GM12878 (cell line): ENCODE measurements at regions not wholly inside any gene's neighbourhood (a gene's known extent, or its start where the extent isn't known, plus 50 kb on each side); places are given as distances from the start of the nearest gene placed in this dataset.

Source experiments
- ATAC-seq: fragments of 200-7000 bp; cut with Tn5 transposase; 3 replicates; pipeline ENCODE4 v1.9.1; 2020; ENCODE audit warnings: mild to moderate bottlenecking, moderate library complexity
- BruUV-seq: library from RNA; stranded (reverse); fragments of 400-500 nt; replicated peaks from 2 replicates; lab custom pipeline; 2021; lab: Mats Ljungman, UMichigan
- CTCF ChIA-PET: fragments of 300-600 bp; sonication (Branson Sonifier 250); formaldehyde crosslinking; extraction: SDS; loops from one replicate; lab custom pipeline; 2021; ENCODE audit warnings: inconsistent platforms; lab: Yijun Ruan, JAX
- POLR2A ChIA-PET: fragments of 350-600 bp; formaldehyde crosslinking; extraction: SDS; loops from one replicate; lab custom pipeline; 2021; ENCODE audit warnings: inconsistent platforms; lab: Charles Lee
- RAD21 ChIA-PET: fragments of 300-600 bp; sonication (Branson Sonifier 250); formaldehyde crosslinking; loops from one replicate; lab custom pipeline; 2023; ENCODE audit warnings: antibody characterized with exemption; ENCODE audit not compliant: unreplicated experiment; lab: Charles Lee
- SMC1A ChIA-PET: fragments of 300-600 bp; sonication (Branson Sonifier 250); formaldehyde crosslinking; loops from one replicate; lab custom pipeline; 2023; ENCODE audit not compliant: unreplicated experiment, uncharacterized antibody; lab: Charles Lee
- DNase-seq: peaks from one replicate; pipeline ENCODE4 v3.0.0-alpha.2; 2011; ENCODE audit warnings: low read depth, low spot score
- FAIRE-seq: peaks from 3 replicates; lab custom pipeline; 2011; peaks lifted over from hg19 to GRCh38; lab: Jason Lieb, UNC
- H2AFZ ChIP-seq: 2 replicates; pipeline ENCODE4 v1.6.0; 2011; ENCODE audit warnings: low read depth, low read length, control low read depth; ENCODE audit not compliant: control insufficient read depth
- H3K27ac ChIP-seq: 2 replicates; pipeline ENCODE4 v1.5.1; 2011; ENCODE audit warnings: control low read depth; ENCODE audit not compliant: control insufficient read depth, insufficient read depth
- H3K27me3 ChIP-seq, 2 experiments: replicated peaks in 1 of 2; 2 replicates each; pipeline versions ENCODE4 v1.6.0 to v1.6.1; 2011; ENCODE audit warnings: low read length in 1 of 2; ENCODE audit not compliant: control insufficient read depth in 2 of 2, insufficient read depth in 2 of 2
- H3K36me3 ChIP-seq, 2 experiments: 2 replicates each; pipeline ENCODE4 v1.5.1; 2011; ENCODE audit warnings: low read length in 1 of 2; ENCODE audit not compliant: control insufficient read depth in 2 of 2, insufficient read depth in 2 of 2
- H3K4me1 ChIP-seq: 2 replicates; pipeline ENCODE4 v1.6.1; 2011; ENCODE audit warnings: mild to moderate bottlenecking, low read length, moderate library complexity, mixed read lengths; ENCODE audit not compliant: control insufficient read depth, insufficient read depth
- H3K4me2 ChIP-seq: 2 replicates; pipeline ENCODE4 v1.6.0; 2011; ENCODE audit warnings: control low read depth; ENCODE audit not compliant: control insufficient read depth, insufficient read depth
- H3K4me3 ChIP-seq: fragments of 200-600 bp; sonication (generic); 2 replicates; pipeline ENCODE4 v1.5.1; 2016
- H3K79me2 ChIP-seq: 2 replicates; pipeline ENCODE4 v1.6.0; 2011; ENCODE audit warnings: low read length; ENCODE audit not compliant: control insufficient read depth, insufficient read depth
- H3K9ac ChIP-seq: 2 replicates; pipeline ENCODE4 v1.8.0; 2011; ENCODE audit warnings: low read length, control low read depth, mixed read lengths; ENCODE audit not compliant: control insufficient read depth, insufficient read depth
- H3K9me3 ChIP-seq: replicated peaks from 3 replicates; pipeline ENCODE4 v1.5.1; 2011; ENCODE audit warnings: mild to moderate bottlenecking, low read length; ENCODE audit not compliant: control insufficient read depth, insufficient read depth
- H4K20me1 ChIP-seq: 2 replicates; pipeline ENCODE4 v1.6.0; 2011; ENCODE audit not compliant: control insufficient read depth, insufficient read depth
- CHD1 ChIP-seq: IDR thresholded peaks from 2 replicates; pipeline ENCODE4 v1.6.1; 2012; ENCODE audit warnings: low read depth, low read length, improper control_type of control experiment
- FOS ChIP-seq: IDR thresholded peaks from 3 replicates; pipeline ENCODE4 v1.6.1; 2011; ENCODE audit warnings: borderline replicate concordance; ENCODE audit not compliant: insufficient read length; ENCODE audit errors: extremely low read depth
- HDGF ChIP-seq: fragments of 450-650 bp; IDR thresholded peaks from 2 replicates; pipeline ENCODE4 v1.6.1; 2016; ENCODE audit warnings: antibody characterized with exemption
- KAT2A ChIP-seq: conservative IDR thresholded peaks from 2 replicates; pipeline ENCODE4 v1.6.1; 2011; ENCODE audit warnings: low read depth, low read length; ENCODE audit not compliant: control insufficient read depth
- KLF5 ChIP-seq: fragments of 450-650 bp; IDR thresholded peaks from 2 replicates; pipeline ENCODE4 v1.6.1; 2014; ENCODE audit warnings: mild to moderate bottlenecking; ENCODE audit not compliant: partially characterized antibody
- MYB ChIP-seq: fragments of 150-350 bp; IDR thresholded peaks from 2 replicates; pipeline ENCODE4 v1.6.1; 2014; ENCODE audit warnings: mild to moderate bottlenecking, low read depth, low read length, borderline replicate concordance
- NBN ChIP-seq: fragments of 450-650 bp; IDR thresholded peaks from 2 replicates; pipeline ENCODE4 v1.6.1; 2016
- NKRF ChIP-seq: fragments of 450-650 bp; conservative IDR thresholded peaks from 2 replicates; pipeline ENCODE4 v1.6.1; 2017; ENCODE audit warnings: mild to moderate bottlenecking, moderate library complexity
- RBBP5 ChIP-seq: fragments of 200-600 bp; sonication (generic); conservative IDR thresholded peaks from 2 replicates; pipeline ENCODE4 v1.6.1; 2016
- WGBS: methylation state at CpG from one replicate; pipeline ENCODE4 v1.1.6; 2016; ENCODE audit warnings: low lambda C conversion rate; ENCODE audit not compliant: insufficient replicate concordance, insufficient coverage; ENCODE audit errors: missing lambda C conversion rate; 5-methylcytosine and 5-hydroxymethylcytosine counted together
- in situ Hi-C: fragments of 300-500 bp; cut with MboI; formaldehyde crosslinking; loops from 9 replicates; pipeline ENCODE4 v1.14.3; 2018; ENCODE audit warnings: mixed read lengths
- intact Hi-C: fragments of 100-400 bp; cut with micrococcal nuclease; formaldehyde crosslinking; loops from one replicate; pipeline ENCODE4 v1.14.2; 2022; ENCODE audit not compliant: unreplicated experiment
- TF ChIP-seq, protein P1 (sequence below): fragments of 450-650 bp; IDR thresholded peaks from 2 replicates; pipeline ENCODE4 v1.6.1; 2017; ENCODE audit warnings: mild to moderate bottlenecking
- TF ChIP-seq, protein P2 (sequence below): fragments of 450-650 bp; IDR thresholded peaks from 2 replicates; pipeline ENCODE4 v1.6.1; 2017; ENCODE audit warnings: mild to moderate bottlenecking, moderate library complexity
- TF ChIP-seq, protein P3 (sequence below): fragments of 450-650 bp; formaldehyde crosslinking; IDR thresholded peaks from 2 replicates; pipeline ENCODE4 v1.4.0; 2022; ENCODE audit warnings: mild to moderate bottlenecking, moderate library complexity

DNA sequence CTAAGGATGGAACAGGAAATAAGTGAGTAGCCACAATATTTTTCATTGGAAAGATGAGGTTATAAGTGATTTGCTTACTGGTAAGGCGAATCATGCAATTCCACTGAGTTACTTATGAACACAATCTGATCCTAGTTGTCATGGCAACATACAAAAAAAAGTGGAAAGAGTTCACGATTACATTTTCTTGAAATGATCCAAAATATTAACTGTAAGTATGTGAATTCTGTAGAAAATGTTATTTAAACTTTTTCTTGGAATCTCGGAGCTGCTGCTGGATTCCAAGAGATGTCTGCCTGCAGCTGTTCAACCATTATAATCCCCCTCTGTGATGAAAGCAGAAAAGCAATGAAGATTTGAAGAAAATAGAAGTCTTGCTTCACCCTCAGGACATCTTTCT lies 120.5 kb downstream of the KBTBD8 start (continued):
- TF ChIP-seq HDGF = no peak

- peaks cover 2% of the 10 kb centered on the region; the same call in 1 of the 3 replicates for H3K9me3 ChIP-seq
- H3K36me3 ChIP-seq = no peaks in the 10 kb centered on the region
- H3K4me1 ChIP-seq = no peaks in the 10 kb centered on the region
- no peaks in the 10 kb centered on the region for H3K79me2 ChIP-seq
- intact Hi-C loops (no loop called here), in situ Hi-C loops (no loop called here)
- no peak overlapping the region for H3K4me2 ChIP-seq
- FAIRE-seq (no peak), DNase-seq (no peak), ATAC-seq (no peak)
- ChIA-PET RAD21 (interaction anchor here (0.6 to 1.4 kb wide), 2 partner anchors 10 to 1181 kb away, joined by 3 read pairs; no protein-coding TSS in a partner anchor), SMC1A (interaction anchor here (0.5 kb wide), 1 partner anchor 318 kb away, joined by 3 read pairs; no protein-coding TSS in a partner anchor), POLR2A (no interaction called here), CTCF (interaction anchor here (1.1 to 1.4 kb wide), 2 partner anchors 10 to 12 kb away, joined by 3 to 10 read pairs; no protein-coding TSS in a partner anchor)
- H3K27me3 ChIP-seq = no peaks in the 10 kb centered on the region
- 8% methylated on average over 5 of the region's 5 CpGs for WGBS
- no peak overlapping the region for H3K4me3 ChIP-seq
- no peaks in the 10 kb centered on the region for H4K20me1 ChIP-seq
- BruUV-seq = no TSS peak
- no peak overlapping the region for H3K9ac ChIP-seq
- H3K27ac ChIP-seq = no peak overlapping the region
- no peak overlapping the region for H2AFZ ChIP-seq
- TF ChIP-seq FOS = no peak
- TF ChIP-seq, protein P1, sequence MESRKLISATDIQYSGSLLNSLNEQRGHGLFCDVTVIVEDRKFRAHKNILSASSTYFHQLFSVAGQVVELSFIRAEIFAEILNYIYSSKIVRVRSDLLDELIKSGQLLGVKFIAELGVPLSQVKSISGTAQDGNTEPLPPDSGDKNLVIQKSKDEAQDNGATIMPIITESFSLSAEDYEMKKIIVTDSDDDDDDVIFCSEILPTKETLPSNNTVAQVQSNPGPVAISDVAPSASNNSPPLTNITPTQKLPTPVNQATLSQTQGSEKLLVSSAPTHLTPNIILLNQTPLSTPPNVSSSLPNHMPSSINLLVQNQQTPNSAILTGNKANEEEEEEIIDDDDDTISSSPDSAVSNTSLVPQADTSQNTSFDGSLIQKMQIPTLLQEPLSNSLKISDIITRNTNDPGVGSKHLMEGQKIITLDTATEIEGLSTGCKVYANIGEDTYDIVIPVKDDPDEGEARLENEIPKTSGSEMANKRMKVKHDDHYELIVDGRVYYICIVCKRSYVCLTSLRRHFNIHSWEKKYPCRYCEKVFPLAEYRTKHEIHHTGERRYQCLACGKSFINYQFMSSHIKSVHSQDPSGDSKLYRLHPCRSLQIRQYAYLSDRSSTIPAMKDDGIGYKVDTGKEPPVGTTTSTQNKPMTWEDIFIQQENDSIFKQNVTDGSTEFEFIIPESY = no peak
- TF ChIP-seq, protein P2, sequence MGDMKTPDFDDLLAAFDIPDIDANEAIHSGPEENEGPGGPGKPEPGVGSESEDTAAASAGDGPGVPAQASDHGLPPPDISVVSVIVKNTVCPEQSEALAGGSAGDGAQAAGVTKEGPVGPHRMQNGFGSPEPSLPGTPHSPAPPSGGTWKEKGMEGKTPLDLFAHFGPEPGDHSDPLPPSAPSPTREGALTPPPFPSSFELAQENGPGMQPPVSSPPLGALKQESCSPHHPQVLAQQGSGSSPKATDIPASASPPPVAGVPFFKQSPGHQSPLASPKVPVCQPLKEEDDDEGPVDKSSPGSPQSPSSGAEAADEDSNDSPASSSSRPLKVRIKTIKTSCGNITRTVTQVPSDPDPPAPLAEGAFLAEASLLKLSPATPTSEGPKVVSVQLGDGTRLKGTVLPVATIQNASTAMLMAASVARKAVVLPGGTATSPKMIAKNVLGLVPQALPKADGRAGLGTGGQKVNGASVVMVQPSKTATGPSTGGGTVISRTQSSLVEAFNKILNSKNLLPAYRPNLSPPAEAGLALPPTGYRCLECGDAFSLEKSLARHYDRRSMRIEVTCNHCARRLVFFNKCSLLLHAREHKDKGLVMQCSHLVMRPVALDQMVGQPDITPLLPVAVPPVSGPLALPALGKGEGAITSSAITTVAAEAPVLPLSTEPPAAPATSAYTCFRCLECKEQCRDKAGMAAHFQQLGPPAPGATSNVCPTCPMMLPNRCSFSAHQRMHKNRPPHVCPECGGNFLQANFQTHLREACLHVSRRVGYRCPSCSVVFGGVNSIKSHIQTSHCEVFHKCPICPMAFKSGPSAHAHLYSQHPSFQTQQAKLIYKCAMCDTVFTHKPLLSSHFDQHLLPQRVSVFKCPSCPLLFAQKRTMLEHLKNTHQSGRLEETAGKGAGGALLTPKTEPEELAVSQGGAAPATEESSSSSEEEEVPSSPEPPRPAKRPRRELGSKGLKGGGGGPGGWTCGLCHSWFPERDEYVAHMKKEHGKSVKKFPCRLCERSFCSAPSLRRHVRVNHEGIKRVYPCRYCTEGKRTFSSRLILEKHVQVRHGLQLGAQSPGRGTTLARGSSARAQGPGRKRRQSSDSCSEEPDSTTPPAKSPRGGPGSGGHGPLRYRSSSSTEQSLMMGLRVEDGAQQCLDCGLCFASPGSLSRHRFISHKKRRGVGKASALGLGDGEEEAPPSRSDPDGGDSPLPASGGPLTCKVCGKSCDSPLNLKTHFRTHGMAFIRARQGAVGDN = no peak
- TF ChIP-seq RBBP5 = no peak
- TF ChIP-seq KAT2A = no peak
- TF ChIP-seq CHD1 = no peak
- TF ChIP-seq NKRF = no peak
- no peak for TF ChIP-seq NBN
- TF ChIP-seq, protein P3, sequence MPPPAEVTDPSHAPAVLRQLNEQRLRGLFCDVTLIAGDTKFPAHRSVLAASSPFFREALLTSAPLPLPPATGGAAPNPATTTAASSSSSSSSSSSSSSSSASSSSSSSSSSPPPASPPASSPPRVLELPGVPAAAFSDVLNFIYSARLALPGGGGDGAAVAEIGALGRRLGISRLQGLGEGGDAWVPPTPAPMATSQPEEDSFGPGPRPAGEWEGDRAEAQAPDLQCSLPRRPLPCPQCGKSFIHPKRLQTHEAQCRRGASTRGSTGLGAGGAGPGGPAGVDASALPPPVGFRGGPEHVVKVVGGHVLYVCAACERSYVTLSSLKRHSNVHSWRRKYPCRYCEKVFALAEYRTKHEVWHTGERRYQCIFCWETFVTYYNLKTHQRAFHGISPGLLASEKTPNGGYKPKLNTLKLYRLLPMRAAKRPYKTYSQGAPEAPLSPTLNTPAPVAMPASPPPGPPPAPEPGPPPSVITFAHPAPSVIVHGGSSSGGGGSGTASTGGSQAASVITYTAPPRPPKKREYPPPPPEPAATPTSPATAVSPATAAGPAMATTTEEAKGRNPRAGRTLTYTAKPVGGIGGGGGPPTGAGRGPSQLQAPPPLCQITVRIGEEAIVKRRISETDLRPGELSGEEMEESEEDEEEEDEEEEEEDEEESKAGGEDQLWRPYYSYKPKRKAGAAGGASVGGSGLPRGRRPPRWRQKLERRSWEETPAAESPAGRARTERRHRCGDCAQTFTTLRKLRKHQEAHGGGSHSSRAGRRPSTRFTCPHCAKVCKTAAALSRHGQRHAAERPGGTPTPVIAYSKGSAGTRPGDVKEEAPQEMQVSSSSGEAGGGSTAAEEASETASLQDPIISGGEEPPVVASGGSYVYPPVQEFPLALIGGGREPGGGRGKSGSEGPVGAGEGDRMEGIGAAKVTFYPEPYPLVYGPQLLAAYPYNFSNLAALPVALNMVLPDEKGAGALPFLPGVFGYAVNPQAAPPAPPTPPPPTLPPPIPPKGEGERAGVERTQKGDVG (CRISPR knock-in tag) = no peak
- TF ChIP-seq KLF5 = no peak
- no peak for TF ChIP-seq MYB
Measured at GRCh38 chr3:67123914-67124313, 125.8 kb downstream of the KBTBD8 start.
